Endothelial cell of umbilical vein (primary cell): ENCODE measurements at regions not wholly inside any gene's neighbourhood (a gene's known extent, or its start where the extent isn't known, plus 50 kb on each side); places are given as distances from the start of the nearest gene placed in this dataset.

Experiments
- BruUV-seq: library from RNA; stranded (reverse); fragments of 400-500 nt; replicated peaks from 2 replicates; lab custom pipeline; 2021; lab: Mats Ljungman, UMichigan
- CTCF ChIA-PET: fragments of 300-600, 350-600 bp; sonication (Branson Sonifier 250); formaldehyde crosslinking; loops from one replicate; lab custom pipeline; 2021; ENCODE audit warnings: antibody characterized with exemption, inconsistent platforms; lab: Charles Lee
- POLR2A ChIA-PET: fragments of 300-600, 350-600 bp; sonication (Branson Sonifier 250); formaldehyde crosslinking; loops from one replicate; lab custom pipeline; 2021; ENCODE audit warnings: antibody characterized with exemption, inconsistent platforms; lab: Charles Lee
- DNase-seq: peaks from one replicate; pipeline ENCODE4 v3.0.0-alpha.2; 2011; ENCODE audit warnings: low read depth, low spot score
- FAIRE-seq: peaks from 2 replicates; lab custom pipeline; 2011; peaks lifted over from hg19 to GRCh38; lab: Jason Lieb, UNC
- H2AFZ ChIP-seq: 2 replicates; pipeline ENCODE4 v1.6.0; 2012; ENCODE audit warnings: low read depth, low read length, control low read depth, inconsistent platforms
- H3K27ac ChIP-seq: 2 replicates; pipeline ENCODE4 v1.5.1; 2011; ENCODE audit warnings: low read depth, mild to moderate bottlenecking, control low read depth, low read length, moderate library complexity; ENCODE audit not compliant: insufficient read depth
- H3K27me3 ChIP-seq, 2 experiments: 2 replicates each; pipeline versions ENCODE4 v1.6.0 to v1.6.1; 2011; ENCODE audit warnings: low read length in 2 of 2, mixed read lengths in 1 of 2; ENCODE audit not compliant: control insufficient read depth in 2 of 2, insufficient read depth in 2 of 2
- H3K36me3 ChIP-seq, 2 experiments: 2 replicates in 1 of 2; 3 replicates in 1 of 2; pipeline ENCODE4 v1.5.1; 2011; ENCODE audit warnings: low read length in 2 of 2, mild to moderate bottlenecking in 1 of 2, moderate library complexity in 1 of 2; ENCODE audit not compliant: control insufficient read depth in 2 of 2, insufficient read depth in 2 of 2; ENCODE audit errors: extremely low read depth in 1 of 2
- H3K4me1 ChIP-seq: 3 replicates; pipeline ENCODE4 v1.5.1; 2011; ENCODE audit warnings: mild to moderate bottlenecking, low read length; ENCODE audit not compliant: control insufficient read depth, insufficient read depth; ENCODE audit errors: extremely low read depth
- H3K4me2 ChIP-seq: 2 replicates; pipeline ENCODE4 v1.6.1; 2011; ENCODE audit warnings: low read length, control low read depth, mixed read lengths; ENCODE audit not compliant: insufficient read depth
- H3K4me3 ChIP-seq, 3 experiments: fragments of 200-600 bp in 1 of 3; sonication (generic), shearing (Covaris generic) in 1 of 3; replicated peaks in 1 of 3; 2 replicates each; pipeline ENCODE4 v1.5.1; 2011 to 2016; ENCODE audit warnings: control low read depth in 3 of 3, low read length in 3 of 3, mild to moderate bottlenecking in 2 of 3, inconsistent platforms in 1 of 3, low read depth in 1 of 3, moderate library complexity in 1 of 3; ENCODE audit not compliant: insufficient read depth in 1 of 3
- H3K79me2 ChIP-seq: 2 replicates; pipeline ENCODE4 v1.6.0; 2012; ENCODE audit warnings: low read length, inconsistent platforms; ENCODE audit not compliant: control insufficient read depth, insufficient read depth
- H3K9ac ChIP-seq: replicated peaks from 2 replicates; pipeline ENCODE3; 2011; ENCODE audit warnings: low read length, control low read depth; ENCODE audit not compliant: insufficient read depth; ENCODE audit errors: extremely low read depth
- H3K9me1 ChIP-seq: replicated peaks from 3 replicates; pipeline ENCODE4 v1.6.0; 2011; ENCODE audit warnings: mild to moderate bottlenecking, low read length; ENCODE audit not compliant: control insufficient read depth, insufficient read depth; ENCODE audit errors: extremely low read depth
- H3K9me3 ChIP-seq: replicated peaks from 2 replicates; pipeline ENCODE4 v1.5.1; 2012; ENCODE audit warnings: low read length, inconsistent platforms; ENCODE audit not compliant: control insufficient read depth, insufficient read depth
- H4K20me1 ChIP-seq: replicated peaks from 2 replicates; pipeline ENCODE3; 2011; ENCODE audit warnings: mild to moderate bottlenecking, low read length; ENCODE audit not compliant: control insufficient read depth, insufficient read depth; ENCODE audit errors: extremely low read depth
- EZH2 ChIP-seq: IDR thresholded peaks from 2 replicates; pipeline ENCODE4 v1.6.1; 2012; ENCODE audit warnings: borderline replicate concordance, low read depth, mild to moderate bottlenecking, moderate library complexity, low read length, inconsistent platforms; ENCODE audit not compliant: severe bottlenecking
- FOS ChIP-seq: IDR thresholded peaks from 2 replicates; pipeline ENCODE4 v1.6.1; 2011; ENCODE audit warnings: mild to moderate bottlenecking, low read length, moderate library complexity, borderline replicate concordance; ENCODE audit not compliant: insufficient read depth
- GATA2 ChIP-seq: IDR thresholded peaks from 2 replicates; pipeline ENCODE4 v1.7.0; 2011; ENCODE audit warnings: low read depth, mild to moderate bottlenecking, moderate library complexity, mixed read lengths, low read length; ENCODE audit not compliant: insufficient read length, insufficient read depth
- JUN ChIP-seq: IDR thresholded peaks from 2 replicates; pipeline ENCODE4 v1.6.1; 2011; ENCODE audit warnings: borderline replicate concordance, low read depth; ENCODE audit not compliant: insufficient read length, insufficient read depth
- MYC ChIP-seq: IDR thresholded peaks from one replicate; pipeline ENCODE4 v1.6.1; 2011; ENCODE audit warnings: mild to moderate bottlenecking, low read depth, low read length
- POLR2A ChIP-seq: IDR thresholded peaks from 2 replicates; pipeline ENCODE4 v1.6.1; 2012; ENCODE audit warnings: low read depth, mild to moderate bottlenecking, control low read depth, low read length
- POLR2AphosphoS5 ChIP-seq: IDR thresholded peaks from 2 replicates; pipeline ENCODE4 v1.6.1; 2012; ENCODE audit warnings: low read depth, mild to moderate bottlenecking, control low read depth, low read length, moderate library complexity; ENCODE audit not compliant: insufficient read depth
- dilution Hi-C: fragments of 300-500 bp; cut with MboI; formaldehyde crosslinking; loops from one replicate; pipeline ENCODE4 v1.15.0; 2019; ENCODE audit warnings: low sequenced_read_pairs; ENCODE audit not compliant: extremely low pct_ligation_motif_present
- intact Hi-C: fragments of 100-400 bp; cut with micrococcal nuclease; formaldehyde crosslinking; loops from one replicate; pipeline ENCODE4 v1.10.0; 2022
- TF ChIP-seq, protein P1 (sequence below): IDR thresholded peaks from 2 replicates; pipeline ENCODE4 v1.6.1; 2011; ENCODE audit not compliant: insufficient read depth, insufficient read length
- TF ChIP-seq, protein P2 (sequence below), 2 donors: IDR thresholded peaks; 1 replicate in 1 of 2; 2 replicates in 1 of 2; pipeline ENCODE4 v1.5.1; 2011; ENCODE audit warnings: low read length in 2 of 2, mild to moderate bottlenecking in 2 of 2, moderate library complexity in 2 of 2, control low read depth in 1 of 2, inconsistent platforms in 1 of 2, low read depth in 1 of 2; ENCODE audit not compliant: insufficient read depth in 1 of 2; ENCODE audit errors: extremely low read depth in 1 of 2

DNA sequence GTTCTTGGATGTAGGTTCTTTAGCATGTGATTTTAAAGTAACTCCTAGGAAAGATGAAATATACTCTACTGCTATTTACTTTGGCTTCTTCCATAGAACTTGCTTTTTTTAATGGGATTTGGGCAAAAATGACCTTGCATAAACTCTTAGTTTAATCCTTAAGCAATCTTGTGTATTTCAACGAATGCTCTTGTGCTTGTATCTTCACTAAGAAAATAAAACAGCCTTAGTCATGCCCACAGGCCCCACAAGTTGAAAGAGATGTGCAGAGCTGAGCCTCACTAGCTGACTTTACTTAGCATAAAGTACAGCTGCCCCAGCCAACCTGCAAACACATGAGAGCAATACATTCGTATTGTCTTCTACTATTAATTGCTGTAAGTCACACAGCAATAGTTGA is 1609.2 kb downstream of the STIM2 start:
- H3K36me3 ChIP-seq = no peaks in the 10 kb centered on the region
- BruUV-seq = no TSS peak
- no peak overlapping the region for H3K27ac ChIP-seq
- no peaks in the 10 kb centered on the region for H3K4me1 ChIP-seq
- TF ChIP-seq JUN (no peak), MYC (no peak), POLR2A (no peak), GATA2 (no peak), FOS (no peak), POLR2AphosphoS5 (no peak), EZH2 (no peak)
- TF ChIP-seq, protein P1, sequence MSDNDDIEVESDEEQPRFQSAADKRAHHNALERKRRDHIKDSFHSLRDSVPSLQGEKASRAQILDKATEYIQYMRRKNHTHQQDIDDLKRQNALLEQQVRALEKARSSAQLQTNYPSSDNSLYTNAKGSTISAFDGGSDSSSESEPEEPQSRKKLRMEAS = no peak
- TF ChIP-seq, protein P2, sequence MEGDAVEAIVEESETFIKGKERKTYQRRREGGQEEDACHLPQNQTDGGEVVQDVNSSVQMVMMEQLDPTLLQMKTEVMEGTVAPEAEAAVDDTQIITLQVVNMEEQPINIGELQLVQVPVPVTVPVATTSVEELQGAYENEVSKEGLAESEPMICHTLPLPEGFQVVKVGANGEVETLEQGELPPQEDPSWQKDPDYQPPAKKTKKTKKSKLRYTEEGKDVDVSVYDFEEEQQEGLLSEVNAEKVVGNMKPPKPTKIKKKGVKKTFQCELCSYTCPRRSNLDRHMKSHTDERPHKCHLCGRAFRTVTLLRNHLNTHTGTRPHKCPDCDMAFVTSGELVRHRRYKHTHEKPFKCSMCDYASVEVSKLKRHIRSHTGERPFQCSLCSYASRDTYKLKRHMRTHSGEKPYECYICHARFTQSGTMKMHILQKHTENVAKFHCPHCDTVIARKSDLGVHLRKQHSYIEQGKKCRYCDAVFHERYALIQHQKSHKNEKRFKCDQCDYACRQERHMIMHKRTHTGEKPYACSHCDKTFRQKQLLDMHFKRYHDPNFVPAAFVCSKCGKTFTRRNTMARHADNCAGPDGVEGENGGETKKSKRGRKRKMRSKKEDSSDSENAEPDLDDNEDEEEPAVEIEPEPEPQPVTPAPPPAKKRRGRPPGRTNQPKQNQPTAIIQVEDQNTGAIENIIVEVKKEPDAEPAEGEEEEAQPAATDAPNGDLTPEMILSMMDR (IDR thresholded peaks at IDR 0.05; ENCODE audit: extremely low read depth in 1 of 2, insufficient read depth in 1 of 2, low read depth in 1 of 2, low read length in 2 of 2) = no peak
- no peaks in the 10 kb centered on the region for H3K9me1 ChIP-seq
- no peak overlapping the region for H2AFZ ChIP-seq
- DNase-seq (no peak), FAIRE-seq (no peak)
- no peak overlapping the region for H3K4me3 ChIP-seq
- POLR2A ChIA-PET = no interaction called here
- no peaks in the 10 kb centered on the region for H3K27me3 ChIP-seq
- dilution Hi-C loops = no loop called here
- no peaks in the 10 kb centered on the region for H4K20me1 ChIP-seq
- H3K4me2 ChIP-seq = no peak overlapping the region
- no peaks in the 10 kb centered on the region for H3K79me2 ChIP-seq
- H3K9ac ChIP-seq = no peak overlapping the region
- H3K9me3 ChIP-seq = no peaks in the 10 kb centered on the region
- intact Hi-C loops = no loop called here
- CTCF ChIA-PET = no interaction called here
